SK-N-SH (cell line): ENCODE measurements at regions not wholly inside any gene's neighbourhood (a gene's known extent, or its start where the extent isn't known, plus 50 kb on each side); places are given as distances from the start of the nearest gene placed in this dataset.

Experiments used
- CTCF ChIA-PET: fragments of 300-600, 350-600 bp; formaldehyde crosslinking; extraction: SDS; loops from one replicate; lab custom pipeline; 2021; lab: Yijun Ruan, JAX
- POLR2A ChIA-PET: fragments of 350-600 bp; sonication (Branson Sonifier 250); formaldehyde crosslinking; extraction: SDS; loops from one replicate; lab custom pipeline; 2020; ENCODE audit warnings: antibody characterized with exemption, inconsistent platforms; lab: Yijun Ruan, JAX
- DNase-seq: peaks from one replicate; pipeline ENCODE4 v3.0.0; 2012
- H2AFZ ChIP-seq: fragments of 200-600 bp; sonication (generic); 2 replicates; pipeline ENCODE4 v1.8.1; 2016; ENCODE audit warnings: antibody characterized with exemption, mild to moderate bottlenecking, low read depth
- H3F3A ChIP-seq: fragments of 200-600 bp; sonication (generic); replicated peaks from 2 replicates; pipeline ENCODE3; 2016; ENCODE audit warnings: antibody characterized with exemption, mild to moderate bottlenecking; ENCODE audit not compliant: insufficient read depth
- H3K27ac ChIP-seq, 2 experiments: fragments of 200-500 bp in 1 of 2; fragments of 200-600 bp in 1 of 2; sonication (Bioruptor generic) in 1 of 2; sonication (generic), shearing (Covaris generic) in 1 of 2; 2 replicates each; pipeline versions ENCODE4 v1.5.1 to v1.6.1; 2014 to 2016; ENCODE audit warnings: low read depth in 2 of 2, inconsistent platforms in 1 of 2, low read length in 1 of 2, mild to moderate bottlenecking in 1 of 2, mixed read lengths in 1 of 2
- H3K27me3 ChIP-seq: fragments of 200-600 bp; sonication (generic), shearing (Covaris generic); 2 replicates; pipeline ENCODE4 v1.6.1; 2016; ENCODE audit warnings: mixed run types; ENCODE audit not compliant: insufficient read depth
- H3K36me3 ChIP-seq, 2 experiments: fragments of 200-500 bp in 1 of 2; fragments of 200-600 bp in 1 of 2; sonication (Bioruptor generic) in 1 of 2; sonication (generic) in 1 of 2; replicated peaks in 1 of 2; 2 replicates each; pipeline versions ENCODE3 to v1.5.1; 2014 to 2016; ENCODE audit warnings: low read length in 1 of 2, mild to moderate bottlenecking in 1 of 2; ENCODE audit not compliant: insufficient read depth in 2 of 2, control insufficient read depth in 1 of 2
- H3K4me1 ChIP-seq, 2 experiments: fragments of 200-500 bp in 1 of 2; fragments of 200-600 bp in 1 of 2; sonication (Bioruptor generic) in 1 of 2; sonication (generic), shearing (Covaris generic) in 1 of 2; 2 replicates each; pipeline versions ENCODE4 v1.5.1 to v1.6.1; 2014 to 2016; ENCODE audit warnings: low read depth in 1 of 2, low read length in 1 of 2, mixed run types in 1 of 2; ENCODE audit not compliant: insufficient read depth in 2 of 2, control insufficient read depth in 1 of 2
- H3K4me2 ChIP-seq: fragments of 200-600 bp; sonication (generic), shearing (Covaris generic); 2 replicates; pipeline ENCODE4 v1.6.1; 2017; ENCODE audit warnings: mixed run types
- H3K4me3 ChIP-seq, 2 experiments: fragments of 200-500 bp in 1 of 2; fragments of 200-600 bp in 1 of 2; sonication (Bioruptor generic) in 1 of 2; sonication (generic), shearing (Covaris generic) in 1 of 2; 2 replicates each; pipeline versions ENCODE4 v1.5.1 to v1.8.1; 2014 to 2016; ENCODE audit warnings: low read depth in 2 of 2, inconsistent platforms in 1 of 2, low read length in 1 of 2, mild to moderate bottlenecking in 1 of 2, mixed read lengths in 1 of 2, moderate library complexity in 1 of 2
- H3K79me2 ChIP-seq: fragments of 200-600 bp; sonication (generic); 2 replicates; pipeline ENCODE4 v1.8.1; 2017; ENCODE audit warnings: mild to moderate bottlenecking; ENCODE audit not compliant: insufficient read depth
- H3K9ac ChIP-seq: fragments of 200-600 bp; sonication (generic); 2 replicates; pipeline ENCODE4 v1.6.1; 2017; ENCODE audit warnings: mixed run types
- H3K9me2 ChIP-seq: fragments of 200-600 bp; sonication (generic); 2 replicates; pipeline ENCODE4 v1.6.1; 2017; ENCODE audit warnings: mixed run types
- H3K9me3 ChIP-seq: fragments of 200-600 bp; sonication (generic); 2 replicates; pipeline ENCODE4 v1.6.1; 2017; ENCODE audit warnings: mixed run types, mild to moderate bottlenecking, moderate library complexity
- H4K20me1 ChIP-seq: fragments of 200-600 bp; sonication (generic); 2 replicates; pipeline ENCODE4 v1.6.1; 2017; ENCODE audit warnings: mild to moderate bottlenecking, mixed run types; ENCODE audit not compliant: insufficient read depth
- CTCF ChIP-seq: fragments of 200-600 bp; sonication (generic); IDR thresholded peaks from 2 replicates; pipeline ENCODE4 v1.6.1; 2017; ENCODE audit warnings: antibody characterized with exemption, mild to moderate bottlenecking, moderate library complexity
- ELF1 ChIP-seq: IDR thresholded peaks from 2 replicates; pipeline ENCODE4 v1.4.0; 2012
- EP300 ChIP-seq, 2 experiments: IDR thresholded peaks; 2 replicates each; pipeline versions ENCODE4 v1.4.0 to v1.6.1; 2012; ENCODE audit warnings: borderline replicate concordance in 1 of 2, low read depth in 1 of 2, low read length in 1 of 2
- EZH2phosphoT487 ChIP-seq: fragments of 200-600 bp; sonication (generic); IDR thresholded peaks from 2 replicates; pipeline ENCODE4 v1.6.1; 2017; ENCODE audit warnings: low read depth, mixed run types, mild to moderate bottlenecking, antibody characterized with exemption, moderate library complexity, borderline replicate concordance
- FOSL2 ChIP-seq: IDR thresholded peaks from 2 replicates; pipeline ENCODE4 v1.4.0; 2012; ENCODE audit warnings: low read depth, mild to moderate bottlenecking, moderate library complexity, borderline replicate concordance
- FOXJ3 ChIP-seq: sonication (generic); formaldehyde crosslinking; IDR thresholded peaks from 2 replicates; pipeline ENCODE4 v1.5.1; 2020; ENCODE audit warnings: mild to moderate bottlenecking, missing genetic modification reagents
- FOXM1 ChIP-seq: IDR thresholded peaks from 2 replicates; pipeline ENCODE4 v1.4.0; 2012; ENCODE audit warnings: low read depth, mild to moderate bottlenecking
- IRF3 ChIP-seq: fragments of 150-350 bp; IDR thresholded peaks from 2 replicates; pipeline ENCODE4 v1.6.1; 2016; ENCODE audit warnings: mild to moderate bottlenecking, low read depth, low read length
- JUND ChIP-seq: IDR thresholded peaks from 2 replicates; pipeline ENCODE4 v1.4.0; 2012
- NRF1 ChIP-seq: IDR thresholded peaks from 2 replicates; pipeline ENCODE4 v1.6.1; 2012; ENCODE audit warnings: low read depth, mild to moderate bottlenecking, low read length
- POLR2AphosphoS5 ChIP-seq: IDR thresholded peaks from 2 replicates; pipeline ENCODE4 v1.6.1; 2012; ENCODE audit warnings: low read depth, low read length
- RAD21 ChIP-seq: IDR thresholded peaks from 2 replicates; pipeline ENCODE4 v1.6.1; 2012; ENCODE audit warnings: mild to moderate bottlenecking, low read length
- SMC3 ChIP-seq: IDR thresholded peaks from 2 replicates; pipeline ENCODE4 v1.6.1; 2012; ENCODE audit warnings: low read depth, low read length, improper control_type of control experiment
- TCF12 ChIP-seq: IDR thresholded peaks from 2 replicates; pipeline ENCODE4 v1.4.0; 2012
- TEAD4 ChIP-seq: IDR thresholded peaks from 2 replicates; pipeline ENCODE4 v1.4.0; 2012; ENCODE audit warnings: mild to moderate bottlenecking, borderline replicate concordance; ENCODE audit not compliant: insufficient read depth
- USF1 ChIP-seq: IDR thresholded peaks from 2 replicates; pipeline ENCODE4 v1.4.0; 2012; ENCODE audit warnings: low read depth, borderline replicate concordance
- YY1 ChIP-seq: IDR thresholded peaks from 2 replicates; pipeline ENCODE4 v1.4.0; 2012; ENCODE audit warnings: low read depth, mild to moderate bottlenecking
- WGBS: methylation state at CpG from one replicate; pipeline ENCODE4 v1.1.6; 2017; ENCODE audit warnings: low lambda C conversion rate; 5-methylcytosine and 5-hydroxymethylcytosine counted together

- CTCF ChIA-PET = no interaction called here
- no peaks in the 10 kb centered on the region for H4K20me1 ChIP-seq
Measured at GRCh38 chr10:130560573-130560972, 424.4 kb downstream of the GLRX3 start.

More at GRCh38 chr10:130560573-130560972, 424.4 kb downstream of the GLRX3 start:
- POLR2A ChIA-PET = no interaction called here
- Histone ChIP-seq H3K4me2 (no peak overlapping the region), H3K9me2 (no peaks in the 10 kb centered on the region), H2AFZ (no peak overlapping the region), H3F3A (no peaks in the 10 kb centered on the region), H3K9me3 (no peaks in the 10 kb centered on the region), H3K27ac (no peak overlapping the region), H3K4me3 (no peak overlapping the region), H3K27me3 (no peaks in the 10 kb centered on the region), H3K4me1 (no peaks in the 10 kb centered on the region), H3K79me2 (no peaks in the 10 kb centered on the region), H3K36me3 (no peaks in the 10 kb centered on the region), H3K9ac (no peak overlapping the region)
- 38% methylated on average over 4 of the region's 8 CpGs for WGBS
- no peak for TF ChIP-seq SMC3
- TF ChIP-seq POLR2AphosphoS5 = no peak
- TF ChIP-seq TEAD4 = no peak
- no peak for TF ChIP-seq YY1
- no peak for TF ChIP-seq IRF3
- no peak for TF ChIP-seq JUND
- no peak for TF ChIP-seq RAD21
- TF ChIP-seq FOSL2 = no peak
- no peak for TF ChIP-seq EZH2phosphoT487
- TF ChIP-seq TCF12 = no peak
- TF ChIP-seq FOXM1 = no peak
- TF ChIP-seq NRF1 = no peak
- no peak for TF ChIP-seq FOXJ3 (CRISPR knock-in tag)
- TF ChIP-seq CTCF = no peak
- TF ChIP-seq EP300 (IDR thresholded peaks at IDR 0.05; ENCODE audit: borderline replicate concordance in 1 of 2, low read depth in 1 of 2, low read length in 1 of 2) = no peak
- TF ChIP-seq ELF1 = no peak
- TF ChIP-seq USF1 = no peak
- DNase-seq = no peak
